Panc1 (cell line): ENCODE measurements at regions not wholly inside any gene's neighbourhood (a gene's known extent, or its start where the extent isn't known, plus 50 kb on each side); places are given as distances from the start of the nearest gene placed in this dataset.

Experiments used
- CTCF ChIP-seq: fragments of 450-650 bp; IDR thresholded peaks from 2 replicates; pipeline ENCODE4 v1.5.1; 2017; ENCODE audit warnings: mild to moderate bottlenecking
- REST ChIP-seq, 2 experiments: IDR thresholded peaks; 2 replicates each; pipeline ENCODE4 v1.6.1; 2011 to 2012; ENCODE audit warnings: low read depth in 2 of 2, control low read depth in 1 of 2, low read length in 1 of 2, mild to moderate bottlenecking in 1 of 2, moderate library complexity in 1 of 2; ENCODE audit not compliant: insufficient read depth in 1 of 2
- SIN3A ChIP-seq: IDR thresholded peaks from 2 replicates; pipeline ENCODE4 v1.6.1; 2012; ENCODE audit warnings: low read depth, mild to moderate bottlenecking, low read length, moderate library complexity, borderline replicate concordance; ENCODE audit not compliant: insufficient read depth

DNA sequence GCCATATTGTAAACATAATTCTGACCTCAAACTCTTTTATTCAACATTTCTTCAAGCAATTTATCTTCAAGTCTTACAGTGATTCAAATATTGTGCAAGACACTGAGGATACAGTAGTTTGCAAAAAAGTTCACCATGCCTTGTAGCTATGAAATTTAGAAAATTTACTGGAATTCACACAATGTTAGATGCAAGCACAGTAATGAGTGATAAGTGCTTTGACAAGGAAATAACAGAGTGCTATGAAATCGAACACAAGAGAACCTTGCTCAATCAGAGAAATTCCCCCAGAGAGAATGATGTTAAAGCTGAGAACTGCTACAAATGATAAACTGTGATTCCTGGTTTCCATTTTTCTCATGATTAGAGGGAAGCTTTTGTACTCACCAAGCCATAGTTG is 952.9 kb downstream of the FAT4 start:
- TF ChIP-seq CTCF (no peak), REST (IDR thresholded peaks at IDR 0.05; ENCODE audit: insufficient read depth in 1 of 2, low read depth in 2 of 2, low read length in 1 of 2) (no peak), SIN3A (no peak)
